Nephron progenitor cell (in vitro differentiated cells): ENCODE measurements at regions not wholly inside any gene's neighbourhood (a gene's known extent, or its start where the extent isn't known, plus 50 kb on each side); places are given as distances from the start of the nearest gene placed in this dataset.

ENCODE experiments used
- DNase-seq: peaks from one replicate; pipeline ENCODE4 v3.0.0; 2021
- H3K27ac Mint-ChIP-seq: 2 replicates; pipeline ENCODE4 v1.8.0; 2021; ENCODE audit warnings: mild to moderate bottlenecking, moderate library complexity, mixed read lengths
- H3K27me3 Mint-ChIP-seq: 2 replicates; pipeline ENCODE4 v1.8.0; 2021; ENCODE audit warnings: mild to moderate bottlenecking, low read depth, mixed read lengths; ENCODE audit not compliant: poor library complexity
- H3K36me3 Mint-ChIP-seq: 2 replicates; pipeline ENCODE4 v1.8.0; 2021; ENCODE audit warnings: low read depth, mixed read lengths
- H3K4me1 Mint-ChIP-seq: 2 replicates; pipeline ENCODE4 v1.8.0; 2021; ENCODE audit warnings: mixed read lengths
- H3K4me3 Mint-ChIP-seq: 2 replicates; pipeline ENCODE4 v1.8.0; 2021; ENCODE audit warnings: mild to moderate bottlenecking, moderate library complexity, mixed read lengths
- H3K9me3 Mint-ChIP-seq: 2 replicates; pipeline ENCODE4 v1.8.0; 2021; ENCODE audit warnings: mild to moderate bottlenecking, moderate library complexity, mixed read lengths
- TF ChIP-seq, protein P1 (sequence below): fragments of 200-600 bp; sonication (generic); IDR thresholded peaks from 2 replicates; pipeline ENCODE4 v1.5.0; 2021; ENCODE audit warnings: antibody characterized with exemption

DNA sequence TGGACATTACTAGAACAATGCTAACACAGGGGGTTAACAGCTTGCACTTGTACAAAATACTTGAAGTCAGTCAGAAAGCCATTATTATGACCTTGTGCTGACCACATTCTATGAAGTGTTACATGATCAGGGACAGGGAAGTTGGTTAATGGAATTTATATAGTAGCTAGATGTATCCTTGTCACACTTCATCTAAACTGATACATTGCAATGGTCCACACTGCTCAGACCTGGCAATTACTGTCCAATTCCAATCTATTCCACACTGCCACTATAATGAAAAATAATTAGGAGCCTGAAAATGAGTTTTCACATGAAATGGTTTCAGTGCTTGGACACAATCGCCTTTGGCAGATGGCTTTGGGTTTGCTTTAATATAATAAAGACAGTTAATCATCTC lies 850.8 kb downstream of the EPHA7 start:
- DNase-seq, result no peak
- no peaks in the 10 kb centered on the region for H3K9me3 Mint-ChIP-seq
- H3K27me3 Mint-ChIP-seq, result no peaks in the 10 kb centered on the region
- H3K4me1 Mint-ChIP-seq, result no peaks in the 10 kb centered on the region
- no peaks in the 10 kb centered on the region for H3K36me3 Mint-ChIP-seq
- H3K27ac Mint-ChIP-seq, result no peak overlapping the region
- TF ChIP-seq, protein P1, sequence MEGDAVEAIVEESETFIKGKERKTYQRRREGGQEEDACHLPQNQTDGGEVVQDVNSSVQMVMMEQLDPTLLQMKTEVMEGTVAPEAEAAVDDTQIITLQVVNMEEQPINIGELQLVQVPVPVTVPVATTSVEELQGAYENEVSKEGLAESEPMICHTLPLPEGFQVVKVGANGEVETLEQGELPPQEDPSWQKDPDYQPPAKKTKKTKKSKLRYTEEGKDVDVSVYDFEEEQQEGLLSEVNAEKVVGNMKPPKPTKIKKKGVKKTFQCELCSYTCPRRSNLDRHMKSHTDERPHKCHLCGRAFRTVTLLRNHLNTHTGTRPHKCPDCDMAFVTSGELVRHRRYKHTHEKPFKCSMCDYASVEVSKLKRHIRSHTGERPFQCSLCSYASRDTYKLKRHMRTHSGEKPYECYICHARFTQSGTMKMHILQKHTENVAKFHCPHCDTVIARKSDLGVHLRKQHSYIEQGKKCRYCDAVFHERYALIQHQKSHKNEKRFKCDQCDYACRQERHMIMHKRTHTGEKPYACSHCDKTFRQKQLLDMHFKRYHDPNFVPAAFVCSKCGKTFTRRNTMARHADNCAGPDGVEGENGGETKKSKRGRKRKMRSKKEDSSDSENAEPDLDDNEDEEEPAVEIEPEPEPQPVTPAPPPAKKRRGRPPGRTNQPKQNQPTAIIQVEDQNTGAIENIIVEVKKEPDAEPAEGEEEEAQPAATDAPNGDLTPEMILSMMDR, result no peak
- no peak overlapping the region for H3K4me3 Mint-ChIP-seq

DNA sequence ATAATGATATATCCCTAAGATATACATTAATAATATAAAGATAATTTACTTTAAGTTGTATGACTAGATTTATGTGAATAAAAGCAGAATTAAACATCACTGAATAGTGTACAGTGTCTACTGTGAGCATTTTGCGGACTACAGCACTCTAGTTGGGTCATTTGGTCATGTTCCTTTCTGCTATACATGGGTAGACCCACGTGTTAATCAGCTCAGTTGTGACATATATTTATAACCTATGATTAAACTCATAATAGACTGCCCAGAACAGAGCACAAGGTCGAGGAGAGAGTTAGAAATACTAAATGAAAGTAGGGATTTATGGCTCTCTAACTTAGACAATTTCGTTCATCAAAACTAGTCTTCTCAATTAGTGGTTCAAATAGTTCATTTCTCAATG lies 852.7 kb downstream of the EPHA7 start:
- H3K36me3 Mint-ChIP-seq, result no peaks in the 10 kb centered on the region
- TF ChIP-seq, protein P1, result no peak

DNA sequence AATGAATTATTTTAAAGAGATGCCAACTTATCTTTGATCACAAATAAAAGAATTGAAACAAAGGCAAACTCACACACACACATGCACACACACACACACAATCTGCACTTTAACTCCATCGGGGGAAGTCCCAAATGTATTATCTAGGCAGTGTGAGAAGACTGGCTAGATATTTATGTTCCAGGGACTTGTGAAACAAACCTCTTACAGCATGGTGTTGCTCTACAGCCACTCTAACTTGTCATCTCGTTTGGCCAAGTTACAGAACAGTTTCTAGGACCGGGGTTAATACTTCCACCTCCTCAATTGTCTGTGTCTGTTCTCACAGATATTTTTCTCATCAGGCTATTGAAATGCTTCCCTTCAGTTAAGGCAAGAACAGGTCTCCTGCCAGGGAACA lies 855.0 kb downstream of the EPHA7 start:
- peaks cover 3% of the 10 kb centered on the region for H3K27me3 Mint-ChIP-seq
- H3K4me1 Mint-ChIP-seq, result no peaks in the 10 kb centered on the region
- no peak for DNase-seq
- no peak overlapping the region for H3K4me3 Mint-ChIP-seq
- TF ChIP-seq, protein P1, result no peak
- no peaks in the 10 kb centered on the region for H3K36me3 Mint-ChIP-seq
- H3K27ac Mint-ChIP-seq, result no peak overlapping the region
- H3K9me3 Mint-ChIP-seq, result no peaks in the 10 kb centered on the region

More for the DNA sequence above, 852.7 kb downstream of the EPHA7 start:
- Mint-ChIP-seq H3K27ac (no peak overlapping the region), H3K9me3 (no peaks in the 10 kb centered on the region), H3K4me1 (no peaks in the 10 kb centered on the region), H3K27me3 (peaks cover 3% of the 10 kb centered on the region), H3K4me3 (no peak overlapping the region)
- no peak for DNase-seq

DNA sequence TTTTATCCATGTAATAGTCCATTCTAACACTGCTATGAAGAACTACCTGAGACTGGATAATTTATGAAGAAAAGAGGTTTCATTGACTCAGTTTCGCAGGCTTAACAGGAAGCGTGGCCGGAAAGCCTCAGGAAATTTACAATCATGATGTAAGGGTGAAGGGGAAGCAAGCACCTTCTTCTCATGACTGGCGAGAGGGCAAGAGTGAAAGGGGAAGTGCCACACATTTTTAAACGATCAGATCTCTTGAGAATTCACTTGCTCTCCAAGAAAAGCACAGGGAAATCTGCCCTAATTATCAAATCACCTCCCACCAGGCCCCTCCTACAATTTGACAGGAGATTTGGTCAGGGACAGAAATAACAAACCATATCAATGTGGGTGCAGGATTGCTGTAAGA lies 859.7 kb downstream of the EPHA7 start:
- Mint-ChIP-seq H3K4me3 (no peak overlapping the region), H3K27me3 (peaks cover 3% of the 10 kb centered on the region), H3K36me3 (no peaks in the 10 kb centered on the region), H3K4me1 (no peaks in the 10 kb centered on the region), H3K27ac (no peak overlapping the region), H3K9me3 (no peaks in the 10 kb centered on the region)
- TF ChIP-seq, protein P1, result no peak
- DNase-seq, result no peak

DNA sequence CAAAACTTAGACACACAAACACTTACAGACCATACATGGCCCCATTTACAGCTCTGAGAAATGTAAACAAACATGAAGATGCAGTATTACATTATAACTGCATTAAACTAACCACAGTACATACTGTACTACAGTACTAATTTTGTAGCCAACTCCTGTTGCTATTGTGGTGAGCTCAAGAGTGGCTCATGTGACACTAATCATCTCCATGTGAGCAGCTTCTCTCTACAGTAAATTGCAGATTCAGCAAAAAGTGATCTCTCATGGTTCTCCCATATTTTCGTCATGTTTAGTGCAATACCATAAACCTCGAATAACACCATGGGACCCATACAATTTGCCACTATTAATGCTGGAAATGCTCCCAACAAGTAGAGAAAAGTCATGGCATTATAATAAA lies 860.4 kb downstream of the EPHA7 start:
- Mint-ChIP-seq H3K27me3 (peaks cover 3% of the 10 kb centered on the region), H3K4me1 (no peaks in the 10 kb centered on the region), H3K9me3 (no peaks in the 10 kb centered on the region), H3K4me3 (no peak overlapping the region), H3K36me3 (no peaks in the 10 kb centered on the region), H3K27ac (no peak overlapping the region)
- TF ChIP-seq, protein P1, result no peak
- DNase-seq, result no peak

DNA sequence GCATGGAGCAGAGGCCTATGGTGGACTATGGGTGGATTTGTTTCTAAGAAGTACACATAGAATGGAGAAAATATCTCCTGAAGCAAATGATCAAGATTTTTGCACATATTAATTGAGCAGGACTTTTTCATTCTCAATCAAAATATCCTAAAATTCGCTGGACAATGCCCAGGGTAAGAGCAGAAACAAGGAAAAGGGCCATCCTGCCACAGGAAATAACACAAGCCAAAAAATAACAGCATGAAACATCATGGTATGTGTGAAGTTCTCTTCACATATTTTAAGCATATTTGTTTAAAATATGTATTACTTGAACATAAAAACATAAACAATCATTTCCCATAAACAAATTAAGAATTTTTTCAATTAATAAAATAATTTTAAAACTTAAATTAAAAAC lies 868.9 kb downstream of the EPHA7 start:
- Mint-ChIP-seq H3K36me3 (no peaks in the 10 kb centered on the region), H3K27ac (no peak overlapping the region), H3K4me3 (no peak overlapping the region), H3K9me3 (no peaks in the 10 kb centered on the region), H3K4me1 (no peaks in the 10 kb centered on the region), H3K27me3 (no peaks in the 10 kb centered on the region)
- TF ChIP-seq, protein P1, result no peak
- no peak for DNase-seq
